ENCODE measurements at regions not wholly inside any gene's neighbourhood (a gene's known extent, or its start where the extent isn't known, plus 50 kb on each side); places are given as distances from the start of the nearest gene placed in this dataset.

GRCh38 chr6:22747571-22747970, 178.2 kb downstream of the HDGFL1 start:
- no peaks in the 10 kb centered on the region for H3K4me1 ChIP-seq
- intact Hi-C loops (cut with DNase I; ENCODE audit: low total_unique reads) = no loop called here
- DNase-seq = no peak
- no peaks in the 10 kb centered on the region for H3K27me3 ChIP-seq
- TF ChIP-seq POLR2AphosphoS5 (IDR thresholded peaks at IDR 0.05) (no peak), EP300 (IDR thresholded peaks at IDR 0.05) (no peak), CTCF (IDR thresholded peaks at IDR 0.05) (no peak), POLR2A (IDR thresholded peaks at IDR 0.05) (no peak)
- H3K36me3 ChIP-seq = no peaks in the 10 kb centered on the region
- no peaks in the 10 kb centered on the region for H3K9me3 ChIP-seq
- H3K4me3 ChIP-seq = no peak overlapping the region
- 45 to 100% (median 95%) methylated on average over 1 of the region's 1 CpG for WGBS, 5 donors
- H3K27ac ChIP-seq = no peak overlapping the region

GRCh38 chr6:22748681-22749080, 179.3 kb downstream of the HDGFL1 start:
- H3K9me3 ChIP-seq = no peaks in the 10 kb centered on the region
- no peak overlapping the region for H3K27ac ChIP-seq
- no peak overlapping the region for H3K4me3 ChIP-seq
- DNase-seq = no peak
- H3K27me3 ChIP-seq = no peaks in the 10 kb centered on the region
- H3K36me3 ChIP-seq = no peaks in the 10 kb centered on the region
- TF ChIP-seq CTCF (IDR thresholded peaks at IDR 0.05) (no peak), EP300 (IDR thresholded peaks at IDR 0.05) (no peak)
- intact Hi-C loops (cut with DNase I; ENCODE audit: low total_unique reads) = no loop called here
- H3K4me1 ChIP-seq = no peaks in the 10 kb centered on the region
- WGBS, 5 donors = 50 to 66% (median 59%) methylated on average over 4 of the region's 4 CpGs

- intact Hi-C loops (cut with DNase I; ENCODE audit: low total_unique reads) = no loop called here
- H3K9me3 ChIP-seq = no peaks in the 10 kb centered on the region
- H3K27ac ChIP-seq = no peak overlapping the region
- H3K4me3 ChIP-seq = no peak overlapping the region
- H3K36me3 ChIP-seq = no peaks in the 10 kb centered on the region
- no peaks in the 10 kb centered on the region for H3K4me1 ChIP-seq
- no peak for DNase-seq
- TF ChIP-seq POLR2A (IDR thresholded peaks at IDR 0.05) (no peak), POLR2AphosphoS5 (IDR thresholded peaks at IDR 0.05) (no peak), EP300 (IDR thresholded peaks at IDR 0.05) (no peak), CTCF (IDR thresholded peaks at IDR 0.05) (no peak)
- 50 to 82% (median 69%) methylated on average over 3 of the region's 3 CpGs for WGBS, 5 donors
- H3K27me3 ChIP-seq = no peaks in the 10 kb centered on the region
Measured at GRCh38 chr6:22749696-22750095, 180.3 kb downstream of the HDGFL1 start.

- no peak for DNase-seq
- H3K9me3 ChIP-seq = no peaks in the 10 kb centered on the region
- intact Hi-C loops (cut with DNase I; ENCODE audit: low total_unique reads) = no loop called here
- H3K4me1 ChIP-seq = no peaks in the 10 kb centered on the region
- H3K36me3 ChIP-seq = no peaks in the 10 kb centered on the region
- TF ChIP-seq EP300 (IDR thresholded peaks at IDR 0.05) (no peak), CTCF (IDR thresholded peaks at IDR 0.05) (no peak), POLR2AphosphoS5 (IDR thresholded peaks at IDR 0.05) (no peak), POLR2A (IDR thresholded peaks at IDR 0.05) (no peak)
- no peaks in the 10 kb centered on the region for H3K27me3 ChIP-seq
- no peak overlapping the region for H3K4me3 ChIP-seq
- no peak overlapping the region for H3K27ac ChIP-seq
- WGBS, 5 donors = 89 to 97% (median 95%) methylated on average over 2 of the region's 2 CpGs
Measured at GRCh38 chr6:22751223-22751622, 181.9 kb downstream of the HDGFL1 start.

All from stomach (tissue), 8 donors.